Gastrocnemius medialis (tissue), 4 donors: ENCODE measurements at regions not wholly inside any gene's neighbourhood (a gene's known extent, or its start where the extent isn't known, plus 50 kb on each side); places are given as distances from the start of the nearest gene placed in this dataset.

Experiments used
- CTCF ChIP-seq, 5 experiments: fragments of 450-650 bp in 3 of 5; fragments of 200-600 bp in 2 of 5; sonication (generic) in 2 of 5; IDR thresholded peaks in 4 of 5; conservative IDR thresholded peaks in 1 of 5; 1 replicate in 4 of 5; 2 replicates in 1 of 5; pipeline ENCODE4 v1.5.1; 2016 to 2019; ENCODE audit warnings: antibody characterized with exemption in 5 of 5, mild to moderate bottlenecking in 3 of 5, moderate library complexity in 3 of 5
- POLR2A ChIP-seq, 2 donors: fragments of 450-650 bp; IDR thresholded peaks; one replicate each; pipeline ENCODE4 v1.6.1; 2017; ENCODE audit warnings: antibody characterized with exemption in 2 of 2, mild to moderate bottlenecking in 2 of 2, moderate library complexity in 2 of 2

GRCh38 chr12:84157170-84157569 lies 755.4 kb downstream of the SLC6A15 start:
- no peak for TF ChIP-seq POLR2A (IDR thresholded peaks at IDR 0.05)
- TF ChIP-seq CTCF (IDR thresholded peaks at IDR 0.05 in 4 of 5, conservative IDR thresholded peaks at IDR 0.05 in 1 of 5), result no peak
